ENCODE measurements at regions not wholly inside any gene's neighbourhood (a gene's known extent, or its start where the extent isn't known, plus 50 kb on each side); places are given as distances from the start of the nearest gene placed in this dataset.

GRCh38 chr12:89984846-89985245, 276.2 kb upstream of the ATP2B1 start:
- TF ChIP-seq CTCF (IDR thresholded peaks at IDR 0.05; ENCODE audit: poor library complexity, severe bottlenecking) (no peak), EP300 (conservative IDR thresholded peaks at IDR 0.05; ENCODE audit: poor library complexity, severe bottlenecking) (no peak), RAD21 (conservative IDR thresholded peaks at IDR 0.05) (no peak), EZH2 (IDR thresholded peaks at IDR 0.05; ENCODE audit: borderline replicate concordance, insufficient read depth, low read length, poor library complexity, severe bottlenecking) (no peak), POLR2AphosphoS5 (IDR thresholded peaks at IDR 0.05) (no peak)

Measured in neural cell (in vitro differentiated cells).